BJ (cell line): ENCODE measurements at regions not wholly inside any gene's neighbourhood (a gene's known extent, or its start where the extent isn't known, plus 50 kb on each side); places are given as distances from the start of the nearest gene placed in this dataset.

Source experiments
- CTCF ChIA-PET: fragments of 350-600 bp; formaldehyde crosslinking; extraction: SDS; loops from one replicate; lab custom pipeline; 2021; ENCODE audit warnings: antibody characterized with exemption, inconsistent platforms; lab: Yijun Ruan, JAX
- POLR2A ChIA-PET: fragments of 300-600 bp; sonication (Branson Sonifier 250); formaldehyde crosslinking; extraction: SDS; loops from one replicate; lab custom pipeline; 2021; ENCODE audit warnings: antibody characterized with exemption; lab: Charles Lee
- DNase-seq: peaks from one replicate; pipeline ENCODE4 v3.0.0-alpha.2; 2011; ENCODE audit warnings: low read depth
- H3K27me3 ChIP-seq: 2 replicates; pipeline ENCODE4 v1.6.0; 2011; ENCODE audit warnings: low read length; ENCODE audit not compliant: control insufficient read depth, insufficient read depth
- H3K36me3 ChIP-seq: 2 replicates; pipeline ENCODE4 v1.5.1; 2011; ENCODE audit warnings: low read length; ENCODE audit not compliant: control insufficient read depth, insufficient read depth
- H3K4me3 ChIP-seq: 2 replicates; pipeline ENCODE4 v1.5.1; 2011; ENCODE audit warnings: low read depth, mild to moderate bottlenecking, control low read depth, low read length
- CTCF ChIP-seq: IDR thresholded peaks from 2 replicates; pipeline ENCODE4 v1.5.1; 2011; ENCODE audit warnings: low read depth, mild to moderate bottlenecking, control low read depth, inconsistent platforms, low read length, moderate library complexity; ENCODE audit not compliant: insufficient read depth

DNA sequence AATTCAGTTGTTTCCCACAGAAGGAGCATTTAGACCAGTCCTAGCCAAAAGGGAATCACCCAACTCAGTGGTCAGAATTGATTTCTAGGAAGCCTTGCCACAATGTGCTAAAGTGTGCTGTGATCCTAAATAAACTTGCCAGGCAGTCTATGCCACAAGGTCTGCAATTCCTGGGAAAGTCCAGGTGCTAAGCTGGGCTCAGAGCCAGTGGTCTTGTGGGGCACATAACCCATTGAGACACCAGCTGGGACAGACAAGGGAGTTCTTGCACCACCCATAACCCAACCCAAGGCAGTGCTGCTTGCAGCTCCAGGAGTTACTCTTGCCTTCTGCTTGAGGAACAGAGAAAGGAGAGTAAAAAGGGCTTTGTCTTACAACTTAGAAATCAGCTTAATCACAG lies 489.5 kb upstream of the SPRY2 start:
- CTCF ChIA-PET, result no interaction called here
- no peak for DNase-seq
- no peaks in the 10 kb centered on the region for H3K27me3 ChIP-seq
- no peak overlapping the region for H3K4me3 ChIP-seq
- POLR2A ChIA-PET, result no interaction called here
- no peak for TF ChIP-seq CTCF
- no peaks in the 10 kb centered on the region for H3K36me3 ChIP-seq

- TF ChIP-seq CTCF, result no peak
- DNase-seq, result no peak
- ChIA-PET POLR2A (no interaction called here), CTCF (no interaction called here)
- no peaks in the 10 kb centered on the region for H3K36me3 ChIP-seq
- no peaks in the 10 kb centered on the region for H3K27me3 ChIP-seq
- no peak overlapping the region for H3K4me3 ChIP-seq
Observed at GRCh38 chr13:80828759-80829158, 487.8 kb upstream of the SPRY2 start.

- CTCF ChIA-PET, result no interaction called here
- no peak for TF ChIP-seq CTCF
- POLR2A ChIA-PET, result no interaction called here
- no peak overlapping the region for H3K4me3 ChIP-seq
- DNase-seq, result no peak
- no peaks in the 10 kb centered on the region for H3K36me3 ChIP-seq
- H3K27me3 ChIP-seq, result no peaks in the 10 kb centered on the region
Observed at GRCh38 chr13:80825276-80825675, 484.4 kb upstream of the SPRY2 start.

GRCh38 chr13:80824229-80824628 lies 483.3 kb upstream of the SPRY2 start:
- Histone ChIP-seq H3K4me3 (no peak overlapping the region), H3K36me3 (no peaks in the 10 kb centered on the region), H3K27me3 (no peaks in the 10 kb centered on the region)
- no peak for DNase-seq
- POLR2A ChIA-PET, result no interaction called here
- CTCF ChIA-PET, result interaction anchor here (0.8 kb wide), 1 partner anchor 37 kb away, joined by 3 read pairs; no protein-coding TSS in a partner anchor
- TF ChIP-seq CTCF, result no peak

DNA sequence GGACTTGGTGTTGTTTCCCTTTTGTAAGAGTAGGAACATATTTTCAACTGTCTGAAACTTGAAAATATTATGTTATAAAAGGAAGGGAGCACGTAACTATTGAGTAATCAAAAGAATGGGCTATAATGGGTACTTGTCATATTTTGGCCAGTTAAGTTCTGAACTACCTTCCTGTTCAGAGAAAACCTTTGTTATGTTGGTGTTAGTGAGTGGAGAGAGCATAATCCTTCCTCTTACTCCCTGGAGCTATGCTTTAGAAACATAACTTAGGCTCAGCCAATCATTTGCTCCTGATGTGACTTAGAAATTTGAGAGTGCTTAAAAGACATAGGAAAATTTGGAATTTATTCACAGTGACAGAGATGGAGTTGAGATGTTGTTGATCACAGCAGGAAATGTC lies 482.5 kb upstream of the SPRY2 start:
- Histone ChIP-seq H3K4me3 (no peak overlapping the region), H3K36me3 (no peaks in the 10 kb centered on the region), H3K27me3 (no peaks in the 10 kb centered on the region)
- POLR2A ChIA-PET, result no interaction called here
- DNase-seq, result no peak
- CTCF ChIA-PET, result no interaction called here
- no peak for TF ChIP-seq CTCF
